H9 (cell line): ENCODE measurements at regions not wholly inside any gene's neighbourhood (a gene's known extent, or its start where the extent isn't known, plus 50 kb on each side); places are given as distances from the start of the nearest gene placed in this dataset.

Experiments
- DNase-seq: peaks from one replicate; pipeline ENCODE4 v3.0.0-alpha.2; 2017
- H2AFZ ChIP-seq: one replicate; pipeline ENCODE4 v1.6.1; 2013; ENCODE audit warnings: mild to moderate bottlenecking, low read length, control low read depth, moderate library complexity
- H2AK5ac ChIP-seq: 2 replicates; pipeline ENCODE4 v1.6.1; 2013; ENCODE audit warnings: low read length, control low read depth, mixed read lengths; ENCODE audit not compliant: insufficient read length
- H2BK120ac ChIP-seq: one replicate; pipeline ENCODE4 v1.6.1; 2013; ENCODE audit warnings: low read depth, mild to moderate bottlenecking, low read length, control low read depth, inconsistent platforms; ENCODE audit not compliant: poor library complexity, severe bottlenecking
- H2BK12ac ChIP-seq: 2 replicates; pipeline ENCODE4 v1.6.1; 2013; ENCODE audit warnings: low read length, control low read depth, mixed read lengths, low read depth; ENCODE audit not compliant: insufficient read length
- H2BK15ac ChIP-seq: 2 replicates; pipeline ENCODE4 v1.6.1; 2013; ENCODE audit warnings: low read depth, low read length, control low read depth
- H2BK20ac ChIP-seq: one replicate; pipeline ENCODE4 v1.6.1; 2013; ENCODE audit warnings: low read depth, mild to moderate bottlenecking, low read length, control low read depth, inconsistent platforms; ENCODE audit not compliant: poor library complexity, severe bottlenecking
- H2BK5ac ChIP-seq: 2 replicates; pipeline ENCODE4 v1.6.1; 2013; ENCODE audit warnings: low read length, control low read depth, mixed read lengths; ENCODE audit not compliant: insufficient read length
- H3K14ac ChIP-seq: 2 replicates; pipeline ENCODE4 v1.6.1; 2013; ENCODE audit warnings: low read length, control low read depth; ENCODE audit not compliant: insufficient read depth
- H3K18ac ChIP-seq: 2 replicates; pipeline ENCODE4 v1.6.1; 2013; ENCODE audit warnings: low read depth, mild to moderate bottlenecking, mixed read lengths, low read length, control low read depth; ENCODE audit not compliant: insufficient read length
- H3K23ac ChIP-seq: 2 replicates; pipeline ENCODE4 v1.6.1; 2013; ENCODE audit warnings: low read length, control low read depth, mixed read lengths, low read depth; ENCODE audit not compliant: insufficient read length
- H3K23me2 ChIP-seq: 2 replicates; pipeline ENCODE4 v1.6.1; 2013; ENCODE audit warnings: low read depth, mild to moderate bottlenecking, mixed read lengths, low read length, control low read depth; ENCODE audit not compliant: insufficient read length, poor library complexity, severe bottlenecking
- H3K27ac ChIP-seq: 2 replicates; pipeline ENCODE4 v1.5.1; 2013; ENCODE audit warnings: low read length, control low read depth, mixed read lengths, low read depth; ENCODE audit not compliant: insufficient read length
- H3K27me3 ChIP-seq: 2 replicates; pipeline ENCODE4 v1.6.1; 2013; ENCODE audit warnings: low read length, control low read depth, inconsistent platforms; ENCODE audit not compliant: insufficient read depth
- H3K4ac ChIP-seq: 2 replicates; pipeline ENCODE4 v1.6.1; 2013; ENCODE audit warnings: low read depth, mild to moderate bottlenecking, control low read depth, inconsistent platforms, low read length, moderate library complexity
- H3K4me1 ChIP-seq: 2 replicates; pipeline ENCODE4 v1.6.1; 2013; ENCODE audit warnings: low read length, control low read depth, inconsistent platforms; ENCODE audit not compliant: insufficient read depth
- H3K4me2 ChIP-seq: 2 replicates; pipeline ENCODE4 v1.6.1; 2013; ENCODE audit warnings: low read length, control low read depth, mixed read lengths; ENCODE audit not compliant: insufficient read length, insufficient read depth
- H3K56ac ChIP-seq: 2 replicates; pipeline ENCODE4 v1.6.1; 2013; ENCODE audit warnings: low read depth, mild to moderate bottlenecking, mixed read lengths, low read length, control low read depth; ENCODE audit not compliant: insufficient read length
- H3K79me1 ChIP-seq: 2 replicates; pipeline ENCODE4 v1.6.1; 2013; ENCODE audit warnings: low read depth, mild to moderate bottlenecking, moderate library complexity, low read length, control low read depth, inconsistent platforms; ENCODE audit not compliant: insufficient read depth, poor library complexity, severe bottlenecking
- H3K79me2 ChIP-seq: 2 replicates; pipeline ENCODE4 v1.6.1; 2013; ENCODE audit warnings: low read length, control low read depth, inconsistent platforms; ENCODE audit not compliant: insufficient read depth
- H3K9ac ChIP-seq: 2 replicates; pipeline ENCODE4 v1.6.1; 2013; ENCODE audit warnings: low read length, control low read depth, mixed read lengths; ENCODE audit not compliant: insufficient read length; ENCODE audit errors: extremely low read depth
- H3K9me3 ChIP-seq: one replicate; pipeline ENCODE4 v1.6.1; 2013; ENCODE audit warnings: low read depth, low read length, inconsistent platforms; ENCODE audit not compliant: control insufficient read depth
- H3T11ph ChIP-seq: one replicate; pipeline ENCODE4 v1.6.1; 2013; ENCODE audit warnings: mild to moderate bottlenecking, low read length, control low read depth, inconsistent platforms
- H4K20me1 ChIP-seq: one replicate; pipeline ENCODE4 v1.6.1; 2013; ENCODE audit not compliant: control insufficient read depth, insufficient read length, insufficient read depth
- H4K5ac ChIP-seq: 2 replicates; pipeline ENCODE4 v1.6.1; 2013; ENCODE audit warnings: low read depth, mild to moderate bottlenecking, mixed read lengths, low read length, control low read depth; ENCODE audit not compliant: insufficient read length
- H4K8ac ChIP-seq: replicated peaks from 2 replicates; pipeline ENCODE4 v1.6.1; 2013; ENCODE audit warnings: low read length, control low read depth, mixed read lengths, low read depth; ENCODE audit not compliant: insufficient read length
- H4K91ac ChIP-seq: 2 replicates; pipeline ENCODE4 v1.6.1; 2013; ENCODE audit warnings: low read depth, mild to moderate bottlenecking, moderate library complexity, mixed read lengths, low read length, control low read depth; ENCODE audit not compliant: insufficient read length
- H3K27ac Mint-ChIP-seq, 3 experiments: 2 replicates in 2 of 3; 3 replicates in 1 of 3; pipeline ENCODE4 v1.8.0; 2020 to 2021; ENCODE audit warnings: mixed read lengths in 3 of 3, mild to moderate bottlenecking in 1 of 3, moderate library complexity in 1 of 3
- H3K27me3 Mint-ChIP-seq: 2 replicates; pipeline ENCODE4 v1.8.0; 2021; ENCODE audit warnings: low read depth, mild to moderate bottlenecking, moderate library complexity, mixed read lengths
- H3K36me3 Mint-ChIP-seq, 3 experiments: 2 replicates in 2 of 3; 3 replicates in 1 of 3; pipeline ENCODE4 v1.8.0; 2020 to 2021; ENCODE audit warnings: low read depth in 3 of 3, mixed read lengths in 3 of 3; ENCODE audit not compliant: insufficient read depth in 1 of 3
- H3K4me1 Mint-ChIP-seq, 2 experiments: 2 replicates each; pipeline ENCODE4 v1.8.0; 2020; ENCODE audit warnings: mixed read lengths in 2 of 2
- H3K4me3 Mint-ChIP-seq, 2 experiments: 2 replicates in 1 of 2; 3 replicates in 1 of 2; pipeline ENCODE4 v1.8.0; 2020 to 2021; ENCODE audit warnings: mild to moderate bottlenecking in 2 of 2, mixed read lengths in 2 of 2, moderate library complexity in 1 of 2
- H3K9me3 Mint-ChIP-seq, 2 experiments: 2 replicates in 1 of 2; 3 replicates in 1 of 2; pipeline ENCODE4 v1.8.0; 2020; ENCODE audit warnings: mild to moderate bottlenecking in 2 of 2, mixed read lengths in 2 of 2, moderate library complexity in 1 of 2
- CTCF ChIP-seq: fragments of 200-600 bp; sonication (generic); conservative IDR thresholded peaks from 3 replicates; pipeline ENCODE4 v1.8.0; 2021; ENCODE audit warnings: antibody characterized with exemption, mild to moderate bottlenecking
- WGBS: extraction: QIAGEN DNeasy Blood & Tissue Kit; methylation state at CpG from one replicate; pipeline ENCODE4 v1.1.7; 2013; ENCODE audit warnings: missing lambda C conversion rate, low lambda C conversion rate, mixed read lengths; ENCODE audit not compliant: insufficient read length; ENCODE audit errors: extremely low coverage; 5-methylcytosine and 5-hydroxymethylcytosine counted together

GRCh38 chr15:92708635-92709034 lies 53.1 kb upstream of the FAM174B start:
- Histone ChIP-seq H2AFZ (no peak overlapping the region), H3K4ac (no peak overlapping the region), H4K20me1 (no peaks in the 10 kb centered on the region), H3K79me1 (no peaks in the 10 kb centered on the region), H2BK5ac (no peak overlapping the region), H2BK12ac (no peak overlapping the region), H3K23ac (no peak overlapping the region), H3K23me2 (no peaks in the 10 kb centered on the region), H3K56ac (no peak overlapping the region), H2BK15ac (no peak overlapping the region), H2BK120ac (no peak overlapping the region), H3K4me1 (no peaks in the 10 kb centered on the region), H3K14ac (no peak overlapping the region), H3K18ac (no peak overlapping the region), H3K9me3 (no peaks in the 10 kb centered on the region), H3T11ph (no peak overlapping the region), H2BK20ac (no peak overlapping the region), H2AK5ac (no peak overlapping the region), H3K9ac (no peak overlapping the region), H3K79me2 (no peaks in the 10 kb centered on the region), H4K8ac (no peak overlapping the region), H4K5ac (no peak overlapping the region), H4K91ac (no peak overlapping the region), H3K27me3 (no peaks in the 10 kb centered on the region), H3K27ac (no peak overlapping the region), H3K4me2 (no peak overlapping the region)
- peak overlapping the region in 1 of 3 experiments; percentile 6; a peak in 1 of 7 replicates for H3K27ac Mint-ChIP-seq
- H3K36me3 Mint-ChIP-seq: no peaks in the 10 kb centered on the region
- peaks cover 25 to 27% of the 10 kb centered on the region in 2 experiments for H3K4me1 Mint-ChIP-seq
- H3K9me3 Mint-ChIP-seq: no peaks in the 10 kb centered on the region
- TF ChIP-seq CTCF: no peak
- no peak for DNase-seq
- peaks cover 5% of the 10 kb centered on the region for H3K27me3 Mint-ChIP-seq
- WGBS: no CpG with 5 or more reads among the region's 4 CpGs
- H3K4me3 Mint-ChIP-seq: no peak overlapping the region
